GM19193 (cell line): ENCODE measurements at regions not wholly inside any gene's neighbourhood (a gene's known extent, or its start where the extent isn't known, plus 50 kb on each side); places are given as distances from the start of the nearest gene placed in this dataset.

ENCODE experiments used
- POLR2A ChIP-seq: IDR thresholded peaks from 4 replicates; pipeline ENCODE4 v1.6.1; 2011; ENCODE audit not compliant: insufficient read depth, insufficient read length; ENCODE audit errors: extremely low read depth

- no peak for TF ChIP-seq POLR2A
Measured at GRCh38 chr2:56768973-56769372, 585.2 kb downstream of the CCDC85A start.

- no peak for TF ChIP-seq POLR2A
Measured at GRCh38 chr2:56770490-56770889, 586.7 kb downstream of the CCDC85A start.

- TF ChIP-seq POLR2A, result no peak
Measured at GRCh38 chr2:56784046-56784445, 600.3 kb downstream of the CCDC85A start.

GRCh38 chr2:56801214-56801613, 617.4 kb downstream of the CCDC85A start:
- TF ChIP-seq POLR2A, result no peak

GRCh38 chr2:56801770-56802169, 618.0 kb downstream of the CCDC85A start:
- TF ChIP-seq POLR2A, result no peak

- TF ChIP-seq POLR2A, result no peak
Measured at GRCh38 chr2:56803596-56803995, 619.8 kb downstream of the CCDC85A start.

- TF ChIP-seq POLR2A, result no peak
Measured at GRCh38 chr2:56806924-56807323, 623.1 kb downstream of the CCDC85A start.

GRCh38 chr2:56807861-56808260, 624.1 kb downstream of the CCDC85A start:
- no peak for TF ChIP-seq POLR2A

GRCh38 chr2:56811401-56811800, 627.6 kb downstream of the CCDC85A start:
- no peak for TF ChIP-seq POLR2A

GRCh38 chr2:56812432-56812831, 628.6 kb downstream of the CCDC85A start:
- no peak for TF ChIP-seq POLR2A

- no peak for TF ChIP-seq POLR2A
Measured at GRCh38 chr2:56813490-56813889, 629.7 kb downstream of the CCDC85A start.

GRCh38 chr2:56816666-56817065, 632.9 kb downstream of the CCDC85A start:
- TF ChIP-seq POLR2A, result no peak

- no peak for TF ChIP-seq POLR2A
Measured at GRCh38 chr2:56831780-56832179, 648.0 kb downstream of the CCDC85A start.

GRCh38 chr2:56834686-56835085, 650.9 kb downstream of the CCDC85A start:
- no peak for TF ChIP-seq POLR2A

GRCh38 chr2:56860991-56861390, 677.2 kb downstream of the CCDC85A start:
- no peak for TF ChIP-seq POLR2A

- TF ChIP-seq POLR2A, result no peak
Measured at GRCh38 chr2:56871644-56872043, 687.9 kb downstream of the CCDC85A start.

GRCh38 chr2:56874717-56875116, 690.9 kb downstream of the CCDC85A start:
- TF ChIP-seq POLR2A, result no peak
